ENCODE measurements at regions not wholly inside any gene's neighbourhood (a gene's known extent, or its start where the extent isn't known, plus 50 kb on each side); places are given as distances from the start of the nearest gene placed in this dataset.

GRCh38 chr14:80445605-80446004 lies 234.3 kb upstream of the DIO2 start:
- TF ChIP-seq SIN3A (IDR thresholded peaks at IDR 0.05; ENCODE audit: borderline replicate concordance, insufficient read depth, low read length), result no peak
- no peak for TF ChIP-seq POLR2AphosphoS5 (IDR thresholded peaks at IDR 0.05; ENCODE audit: low read depth, low read length)
- TF ChIP-seq REST (IDR thresholded peaks at IDR 0.05; ENCODE audit: insufficient read depth in 1 of 2, low read depth in 2 of 2, low read length in 2 of 2), result no peak
- no peak for TF ChIP-seq TAF1 (IDR thresholded peaks at IDR 0.05; ENCODE audit: borderline replicate concordance, insufficient read depth, low read length)
- no peak for TF ChIP-seq FOXP2 (optimal IDR thresholded peaks at IDR 0.05; ENCODE audit: borderline replicate concordance, extremely low read depth, extremely low read length, insufficient read depth)

All from PFSK-1 (cell line).